Smooth muscle cell of the brain vasculature (primary cell): ENCODE measurements at regions not wholly inside any gene's neighbourhood (a gene's known extent, or its start where the extent isn't known, plus 50 kb on each side); places are given as distances from the start of the nearest gene placed in this dataset.

ENCODE experiments used
- DNase-seq: peaks from one replicate; pipeline ENCODE4 v3.0.0-alpha.2; 2012; ENCODE audit warnings: low read depth, low spot score

GRCh38 chr13:31686670-31687425, 52.5 kb upstream of the RXFP2 start:
- DNase-seq, result no peak
